GM03348 (cell line): ENCODE measurements at regions not wholly inside any gene's neighbourhood (a gene's known extent, or its start where the extent isn't known, plus 50 kb on each side); places are given as distances from the start of the nearest gene placed in this dataset.
A peak's percentile ranks its signal among the peaks of the same experiment; 100 is the strongest.

Source experiments
- DNase-seq: peaks from one replicate; pipeline ENCODE4 v3.0.0; 2012; ENCODE audit warnings: low spot score

DNA sequence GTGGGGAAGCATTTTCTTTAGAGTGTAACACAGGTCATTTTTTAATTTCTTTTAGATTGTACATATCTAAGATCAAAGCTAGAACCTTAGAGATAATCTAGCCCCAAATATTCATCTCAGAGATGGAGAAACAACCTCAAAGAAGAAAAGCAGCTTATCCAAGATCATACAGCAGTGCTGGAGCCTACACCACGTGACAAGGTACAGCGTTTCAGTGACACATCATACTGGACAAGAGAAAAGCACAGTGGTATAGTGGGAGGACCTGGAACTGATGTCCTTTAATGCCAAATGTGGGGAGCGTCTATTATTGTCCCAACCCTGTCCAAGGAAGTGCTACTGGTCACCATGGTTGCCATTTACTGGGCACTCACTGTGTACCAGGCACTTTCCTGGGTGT, 445.8 kb downstream of the RPS24 start:
- DNase-seq: no peak

DNA sequence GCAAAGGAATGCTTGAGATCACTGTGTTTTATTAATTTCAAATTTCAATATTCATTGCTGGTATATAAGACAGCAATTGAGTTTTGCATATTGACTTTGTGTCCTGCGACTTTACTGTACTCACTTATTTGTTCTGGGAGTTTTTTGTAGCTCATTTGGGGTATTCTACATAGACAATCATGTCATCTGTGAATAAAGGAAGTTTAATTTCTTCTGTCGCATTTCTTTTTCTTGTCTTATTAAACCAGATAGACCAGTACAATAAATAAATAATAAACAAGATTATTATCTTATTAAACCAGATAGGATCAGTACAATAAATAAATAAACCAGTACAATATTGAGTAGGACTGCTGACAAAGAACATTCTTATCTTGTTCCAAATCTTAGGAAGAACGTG, 448.2 kb downstream of the RPS24 start:
- DNase-seq: no peak

DNA sequence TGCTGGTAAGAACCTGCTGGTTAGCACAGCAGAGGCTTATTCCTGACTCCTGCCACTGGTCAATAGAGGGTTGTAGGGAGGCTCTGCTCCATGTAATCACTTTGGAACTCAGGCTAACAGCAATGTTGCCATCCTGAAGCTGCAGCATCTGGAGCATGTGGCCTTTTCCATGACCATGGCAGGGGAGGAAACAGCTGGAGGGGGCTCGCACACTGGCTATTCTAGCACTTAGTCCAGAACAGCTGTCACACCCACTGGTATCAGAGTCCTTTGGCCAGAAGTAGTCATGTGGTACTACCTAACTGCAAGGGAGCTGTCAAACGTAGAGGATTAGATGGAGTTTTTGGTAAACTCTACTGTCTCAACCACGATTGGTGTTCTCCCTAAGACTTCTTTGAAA, 450.0 kb downstream of the RPS24 start:
- no peak for DNase-seq

DNA sequence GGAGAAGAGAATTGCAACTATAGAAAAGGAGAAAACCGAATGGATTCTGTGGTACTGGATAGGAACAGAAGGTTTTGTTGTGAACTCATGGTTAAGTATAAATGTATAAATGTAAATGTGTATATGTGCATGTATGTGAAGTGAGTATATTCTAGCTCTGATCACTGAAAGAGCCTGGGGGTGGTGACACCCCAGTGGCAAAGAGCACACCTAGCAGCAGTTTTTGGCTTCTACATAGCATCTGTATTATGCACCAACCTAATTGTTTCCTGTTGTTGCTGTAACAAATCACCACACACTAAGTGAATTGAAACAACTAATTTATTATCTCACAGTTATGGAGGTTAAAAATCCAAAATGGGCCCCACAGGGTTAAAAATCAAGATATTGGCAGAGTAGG, 455.4 kb downstream of the RPS24 start:
- DNase-seq: no peak

DNA sequence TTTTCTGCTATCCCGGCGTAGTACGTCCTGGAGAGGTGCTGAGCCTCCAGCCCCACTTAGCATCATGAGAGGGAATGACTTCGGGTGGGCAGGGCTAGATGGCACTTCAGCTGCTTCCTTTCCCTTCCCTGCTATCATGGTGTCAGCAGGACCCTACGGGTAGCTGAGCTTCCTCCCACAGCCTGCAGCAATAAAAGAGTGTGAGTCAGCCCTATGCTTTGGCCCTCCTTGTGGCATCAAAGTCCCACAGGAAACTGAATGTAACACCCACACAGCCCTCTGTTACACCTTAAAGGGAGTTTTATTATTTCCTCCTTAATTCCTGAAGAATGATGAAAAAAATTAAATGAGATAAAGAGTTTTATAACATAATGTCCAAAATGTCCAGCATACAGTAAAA, 458.1 kb downstream of the RPS24 start:
- DNase-seq: no peak

DNA sequence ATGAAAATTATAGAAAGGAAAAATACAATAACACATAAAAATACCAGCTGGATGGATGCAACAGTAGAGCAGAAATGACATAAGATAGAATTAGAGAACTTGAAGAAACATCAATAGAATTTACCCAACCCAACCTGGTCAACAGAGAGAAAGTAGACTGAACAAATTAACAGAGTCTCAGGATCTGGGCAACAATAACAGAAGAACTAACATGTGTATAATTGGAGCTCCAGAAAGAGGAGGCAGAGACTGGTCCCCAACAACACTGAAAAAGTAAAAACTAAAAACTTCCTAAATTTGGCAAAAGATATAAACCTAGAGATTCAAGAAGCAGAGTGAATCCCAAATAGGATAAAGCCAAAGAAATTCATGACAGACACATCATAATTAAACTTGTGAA, 458.8 kb downstream of the RPS24 start:
- DNase-seq: no peak

DNA sequence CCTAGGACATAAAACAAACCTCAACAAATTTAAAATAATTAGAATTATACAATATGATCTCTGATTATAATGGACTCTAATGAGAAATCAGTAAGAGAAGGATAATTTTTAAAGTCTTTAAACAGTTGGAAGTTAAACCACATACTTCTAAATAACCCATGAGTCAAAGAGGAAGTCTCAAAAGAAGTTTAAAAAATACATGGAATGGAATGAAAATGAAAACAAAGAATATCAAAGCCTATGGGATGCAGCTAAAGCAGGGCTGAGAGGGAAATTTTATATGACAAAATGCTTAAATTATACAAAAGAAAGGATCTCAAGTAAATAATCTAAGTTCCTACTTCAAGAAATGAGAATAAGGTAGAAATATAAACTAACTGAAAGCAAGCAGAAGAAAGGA, 460.5 kb downstream of the RPS24 start:
- DNase-seq: no peak

DNA sequence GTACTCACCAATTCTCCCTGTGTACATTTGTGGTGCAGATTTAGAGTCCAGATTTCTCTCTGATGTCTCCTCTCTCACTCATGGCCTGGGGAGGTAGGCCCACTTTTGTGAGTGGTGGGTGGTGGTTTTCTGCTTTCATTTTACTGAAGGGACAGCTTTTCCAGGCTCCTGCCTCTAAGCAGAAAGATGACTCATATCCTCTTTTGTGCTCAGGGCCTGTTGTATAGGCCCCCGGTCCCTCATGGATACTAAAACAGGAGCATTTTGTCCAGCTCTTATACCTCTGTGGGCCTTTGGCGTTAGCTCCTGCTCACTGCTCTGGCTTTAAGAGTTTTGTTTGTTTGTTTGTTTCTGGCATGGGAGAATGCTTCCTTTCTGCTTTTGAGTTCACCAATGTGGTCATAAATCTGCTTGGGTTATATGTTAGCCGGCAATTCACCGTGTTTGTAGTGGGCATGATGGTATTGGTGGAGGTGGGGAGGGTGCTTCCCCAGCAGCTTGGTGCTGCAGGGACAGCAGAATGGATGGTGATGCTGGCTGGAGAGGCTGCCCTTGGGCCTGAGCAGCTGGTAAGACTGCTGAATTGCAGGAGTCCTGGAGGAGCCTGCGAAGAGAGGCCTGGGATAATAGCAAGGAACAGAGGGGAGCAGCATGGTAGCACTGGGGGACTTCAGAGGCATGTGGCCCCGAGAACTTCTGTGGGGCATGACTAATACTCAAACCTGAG, 468.7 kb downstream of the RPS24 start:
- peak; percentile 50 for DNase-seq

DNA sequence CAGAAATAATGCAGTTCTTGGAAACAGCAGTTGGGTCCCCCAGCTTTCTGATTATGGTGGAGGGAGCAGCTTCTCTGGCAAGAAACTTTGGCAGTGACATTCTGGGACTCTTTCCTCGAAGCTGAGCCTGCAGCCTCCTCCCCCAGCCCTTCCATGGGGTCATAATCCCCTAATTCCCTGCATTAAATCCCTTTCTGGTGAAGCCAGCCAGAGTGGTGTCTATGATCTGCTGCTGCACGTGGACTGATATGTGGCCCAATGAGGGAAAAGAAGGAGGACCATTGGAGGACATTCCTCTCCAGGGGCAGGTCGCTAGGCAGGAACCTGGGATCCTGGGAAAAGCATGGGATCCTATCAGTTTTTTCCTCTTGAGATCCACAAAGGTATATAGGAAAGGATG, 470.5 kb downstream of the RPS24 start:
- no peak for DNase-seq

DNA sequence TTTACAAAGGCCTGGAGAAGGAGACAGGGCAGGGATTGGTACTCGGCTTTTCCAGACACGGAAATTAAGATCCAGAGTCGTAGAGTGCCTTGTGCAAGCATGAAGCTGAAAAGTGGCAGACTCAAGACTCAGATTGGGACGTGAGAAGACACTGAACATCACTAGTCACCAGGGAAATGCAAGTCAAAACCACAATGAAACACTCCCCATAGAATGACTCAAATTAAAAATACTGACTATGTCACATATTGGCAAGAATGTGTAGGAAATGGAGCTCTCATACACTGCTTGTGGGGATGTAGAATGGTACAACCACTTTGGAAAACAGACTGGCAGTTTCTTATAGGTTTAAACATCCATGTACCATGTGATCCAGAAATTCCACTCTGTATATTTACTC, 472.0 kb downstream of the RPS24 start:
- DNase-seq: no peak

DNA sequence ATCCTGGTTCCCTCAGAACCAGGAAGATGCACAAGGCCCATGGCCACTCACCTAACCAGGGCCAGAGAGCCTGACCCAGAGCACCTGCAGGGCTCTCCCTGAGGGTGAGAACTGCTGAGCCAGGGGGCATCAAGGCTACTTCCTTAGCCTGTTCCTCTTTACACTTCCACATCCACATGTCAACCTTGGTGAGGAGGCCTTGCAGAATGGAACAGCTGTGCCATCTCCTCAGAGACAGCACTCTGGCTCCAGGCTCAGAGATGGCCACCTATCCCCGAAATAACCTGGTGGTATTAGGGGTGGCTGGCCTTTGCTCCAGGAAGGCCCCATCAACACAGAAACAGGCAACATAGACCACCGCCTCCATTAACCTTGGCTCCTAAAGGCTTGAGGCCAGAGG, 473.0 kb downstream of the RPS24 start:
- DNase-seq: no peak

DNA sequence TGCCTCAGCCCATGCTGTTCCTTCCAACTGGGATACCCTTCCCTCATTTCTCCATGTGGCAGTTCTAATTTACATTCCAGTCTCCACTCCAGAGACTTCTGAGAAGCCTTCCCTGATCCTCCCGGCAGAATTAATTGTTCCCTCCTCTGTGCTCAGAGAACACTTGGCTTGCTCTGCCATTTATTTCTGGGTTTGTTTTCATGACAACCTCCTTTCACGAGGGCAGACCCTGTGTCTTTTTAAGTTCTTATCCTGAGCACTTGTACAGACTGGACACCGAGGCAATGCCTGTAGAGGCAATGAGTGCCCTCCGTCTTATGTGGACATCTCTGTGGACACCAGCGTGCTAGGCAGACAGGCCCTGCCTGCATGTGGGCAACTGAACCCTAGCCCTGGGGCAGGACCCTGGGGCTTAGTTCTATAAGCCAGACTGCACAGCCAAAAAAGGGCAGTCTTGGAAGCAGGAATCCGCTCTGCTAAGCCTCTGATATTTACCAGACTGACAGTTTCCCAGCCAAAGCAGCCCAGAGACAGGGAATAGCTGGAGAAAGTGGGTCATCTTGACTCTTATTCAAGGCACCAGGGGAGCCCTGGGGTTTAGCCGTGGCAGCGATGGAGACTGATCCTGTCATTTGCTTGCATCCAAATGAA, 474.0 kb downstream of the RPS24 start:
- no peak for DNase-seq

DNA sequence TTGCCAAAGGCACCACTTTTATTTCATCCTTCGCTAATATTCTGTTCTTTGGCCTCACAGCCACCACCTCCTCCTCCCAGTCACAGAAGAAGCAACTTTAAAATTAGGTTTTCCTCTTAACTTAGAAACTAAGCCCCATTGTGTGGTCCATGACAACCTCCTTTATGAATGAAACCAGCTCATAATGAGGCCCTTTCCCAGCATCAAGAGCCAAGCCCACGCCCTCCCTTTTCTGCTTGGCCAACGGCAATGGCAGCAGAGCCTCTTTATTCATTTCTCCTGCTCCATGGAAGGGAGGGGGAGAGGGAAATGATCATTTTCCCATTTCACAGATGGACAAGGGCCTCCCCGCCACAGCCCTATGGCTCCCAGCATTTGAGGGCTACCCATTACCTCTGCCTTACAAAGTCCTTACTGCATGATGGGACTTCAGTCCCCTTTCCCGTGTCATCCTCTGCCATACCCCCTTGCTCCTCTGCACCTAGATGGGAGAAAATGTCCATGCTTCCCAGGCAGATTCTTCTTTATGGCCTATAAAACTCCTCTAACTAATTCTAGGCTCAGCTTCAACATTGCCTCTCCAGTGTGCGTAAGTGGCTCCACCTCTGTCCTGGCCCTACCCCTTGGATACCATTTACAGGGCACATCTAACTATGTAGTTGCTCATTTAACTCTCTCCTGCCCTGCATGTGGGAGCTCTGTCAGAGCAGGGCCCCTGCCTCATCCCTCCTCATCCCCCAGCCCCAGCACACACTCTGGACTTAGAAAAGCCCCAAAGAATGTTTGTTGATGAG, 475.5 kb downstream of the RPS24 start:
- DNase-seq: no peak

DNA sequence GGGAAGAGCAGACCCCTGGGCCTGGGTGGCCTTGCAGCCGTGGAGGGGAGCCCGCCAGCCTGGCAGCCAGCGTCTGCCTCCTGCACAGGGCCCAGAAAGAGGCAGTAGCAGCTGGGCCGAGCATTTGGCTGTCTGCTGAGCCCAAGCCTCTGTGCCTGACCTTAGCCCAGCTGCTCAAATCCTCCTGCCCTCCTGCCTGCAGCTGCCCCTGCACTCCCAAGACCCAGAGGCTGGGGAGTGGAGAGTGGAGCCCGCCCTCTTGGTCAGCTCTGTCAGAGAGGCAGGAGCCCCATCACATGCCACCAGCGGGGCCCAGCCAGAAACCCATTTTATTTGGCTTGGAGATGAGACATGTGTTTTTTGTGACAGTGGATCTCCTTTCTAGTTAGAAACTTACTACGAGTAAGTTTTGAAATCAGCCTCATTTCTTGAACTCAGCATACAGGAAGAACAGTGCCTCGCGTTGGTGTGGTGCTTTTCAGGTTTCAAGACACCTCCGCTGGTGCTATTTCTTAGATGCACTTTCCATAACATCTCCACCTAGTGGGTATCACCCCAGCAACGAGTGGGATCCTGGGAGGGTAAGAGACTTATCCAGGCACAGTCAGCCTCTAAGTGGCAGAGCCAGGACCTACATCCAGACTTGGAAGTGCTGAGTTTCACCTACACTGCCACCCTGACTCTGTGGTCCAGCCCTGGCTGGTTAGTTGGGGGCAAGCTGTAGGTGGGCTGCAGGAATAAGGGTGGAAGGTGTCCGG, 477.1 kb downstream of the RPS24 start:
- peak; percentile 16 for DNase-seq

DNA sequence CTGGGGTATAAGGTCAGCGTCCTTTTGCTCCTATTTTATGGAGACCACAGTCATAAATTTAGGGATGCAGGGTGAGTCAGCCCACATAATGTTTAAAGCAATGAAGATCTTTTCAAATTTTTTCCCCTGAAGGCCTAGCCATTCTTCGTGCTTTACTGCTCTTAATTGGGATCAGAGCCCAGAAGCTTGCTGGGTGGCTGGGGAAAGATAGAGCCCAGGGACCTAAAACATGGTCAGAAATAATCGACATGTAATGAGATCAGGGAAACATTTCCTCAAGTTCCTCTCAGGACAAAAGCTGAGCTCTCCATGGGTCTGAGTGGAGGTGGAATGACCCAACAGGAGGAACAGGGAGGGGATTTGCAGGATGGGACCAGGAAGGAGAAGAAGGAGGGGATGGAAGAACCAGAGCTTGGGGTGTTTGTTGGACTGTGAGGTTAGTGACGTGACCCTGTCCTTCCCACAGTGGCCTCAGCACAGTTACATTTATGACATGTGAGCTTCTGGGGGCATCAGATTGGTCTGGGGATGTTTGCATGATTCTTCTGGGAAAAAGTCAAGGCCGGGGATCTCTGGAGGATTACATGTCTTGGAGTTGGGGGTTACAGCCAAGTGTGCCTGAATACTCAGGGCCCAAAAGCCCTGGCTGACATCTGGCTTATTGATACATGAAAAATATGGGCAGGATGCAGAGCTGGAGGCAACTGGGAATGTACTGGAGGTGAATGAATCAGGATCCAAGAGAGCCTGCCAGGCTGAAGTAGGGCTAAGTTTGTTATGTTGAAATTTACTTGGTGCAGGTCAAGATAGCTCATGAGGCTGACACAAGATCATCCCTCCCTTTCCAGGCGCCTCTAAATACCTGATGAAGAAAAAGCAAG, 477.9 kb downstream of the RPS24 start:
- DNase-seq: peak; percentile 35

DNA sequence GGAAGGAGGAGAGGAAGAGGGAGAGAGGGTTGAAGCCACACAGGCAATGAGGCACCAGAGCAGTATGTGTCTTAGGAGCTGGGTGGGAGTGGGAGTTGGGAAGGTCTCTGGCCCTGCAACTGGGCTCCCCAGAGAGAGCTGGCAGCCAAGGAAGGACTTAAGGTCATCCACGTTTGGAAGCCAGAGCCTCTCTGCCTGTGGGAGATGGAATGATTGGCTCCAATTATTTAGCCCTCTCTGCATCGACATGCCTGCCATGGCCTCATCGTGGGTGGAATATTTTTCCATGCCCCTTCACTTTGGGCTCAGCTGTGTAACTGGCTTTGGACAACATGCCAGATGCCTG, 478.5 kb downstream of the RPS24 start:
- no peak for DNase-seq

DNA sequence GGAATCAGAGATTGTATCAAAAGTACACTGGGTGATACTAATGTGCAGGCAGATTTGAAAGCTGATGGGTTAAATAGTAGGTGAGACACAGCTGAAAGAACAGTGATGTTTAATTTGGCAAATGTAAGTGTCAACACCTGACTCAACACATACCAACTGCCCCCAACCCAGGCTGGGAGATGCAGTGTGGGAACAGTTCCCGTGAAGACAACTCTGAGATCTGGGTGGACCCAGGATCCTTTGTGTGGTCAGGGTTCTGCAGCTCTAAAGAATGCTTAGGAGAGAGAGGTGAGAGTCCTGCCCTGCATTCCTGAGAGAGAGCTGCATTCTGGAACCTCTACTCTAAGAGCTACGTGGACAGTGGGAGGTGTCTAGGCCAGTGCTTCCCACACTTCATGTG, 479.7 kb downstream of the RPS24 start:
- DNase-seq: no peak

DNA sequence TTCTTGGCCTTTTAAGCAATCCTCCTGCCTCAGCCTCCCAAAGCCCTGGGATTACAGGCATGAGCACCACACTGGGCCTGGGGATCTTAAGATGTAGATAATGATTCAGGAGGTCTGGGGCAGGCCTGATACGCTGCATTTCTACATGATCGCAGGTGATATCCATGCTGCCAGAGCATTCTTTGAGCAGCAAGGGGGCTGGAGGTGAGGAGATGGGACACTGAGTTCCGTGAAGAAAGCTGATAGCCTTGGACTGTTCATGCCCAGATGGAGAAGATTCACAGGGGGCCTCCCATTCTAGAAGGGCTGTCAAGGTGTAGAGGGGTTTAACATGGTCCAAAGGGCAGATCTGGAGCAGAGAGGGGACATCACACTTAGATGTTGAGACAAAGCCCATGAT, 480.3 kb downstream of the RPS24 start:
- no peak for DNase-seq

DNA sequence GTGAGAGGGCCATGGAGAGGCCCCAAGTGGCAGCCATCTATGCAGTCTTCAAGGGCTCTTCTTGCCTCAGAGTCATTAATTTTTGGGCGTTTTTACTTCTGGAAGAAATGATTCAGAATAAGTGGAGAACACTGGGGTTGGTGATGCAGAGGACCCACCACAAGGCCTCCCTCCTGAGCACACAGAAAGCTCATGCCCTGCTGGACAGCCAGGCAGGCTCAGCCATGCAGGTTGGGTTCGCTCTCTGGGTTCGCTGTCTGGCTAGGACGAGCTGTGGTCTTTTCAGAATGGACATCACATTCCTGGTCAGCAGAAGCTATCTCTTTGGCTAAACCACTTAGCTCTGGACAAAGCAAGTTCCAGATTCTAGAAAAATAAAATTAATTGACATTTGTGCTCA, 480.8 kb downstream of the RPS24 start:
- no peak for DNase-seq

DNA sequence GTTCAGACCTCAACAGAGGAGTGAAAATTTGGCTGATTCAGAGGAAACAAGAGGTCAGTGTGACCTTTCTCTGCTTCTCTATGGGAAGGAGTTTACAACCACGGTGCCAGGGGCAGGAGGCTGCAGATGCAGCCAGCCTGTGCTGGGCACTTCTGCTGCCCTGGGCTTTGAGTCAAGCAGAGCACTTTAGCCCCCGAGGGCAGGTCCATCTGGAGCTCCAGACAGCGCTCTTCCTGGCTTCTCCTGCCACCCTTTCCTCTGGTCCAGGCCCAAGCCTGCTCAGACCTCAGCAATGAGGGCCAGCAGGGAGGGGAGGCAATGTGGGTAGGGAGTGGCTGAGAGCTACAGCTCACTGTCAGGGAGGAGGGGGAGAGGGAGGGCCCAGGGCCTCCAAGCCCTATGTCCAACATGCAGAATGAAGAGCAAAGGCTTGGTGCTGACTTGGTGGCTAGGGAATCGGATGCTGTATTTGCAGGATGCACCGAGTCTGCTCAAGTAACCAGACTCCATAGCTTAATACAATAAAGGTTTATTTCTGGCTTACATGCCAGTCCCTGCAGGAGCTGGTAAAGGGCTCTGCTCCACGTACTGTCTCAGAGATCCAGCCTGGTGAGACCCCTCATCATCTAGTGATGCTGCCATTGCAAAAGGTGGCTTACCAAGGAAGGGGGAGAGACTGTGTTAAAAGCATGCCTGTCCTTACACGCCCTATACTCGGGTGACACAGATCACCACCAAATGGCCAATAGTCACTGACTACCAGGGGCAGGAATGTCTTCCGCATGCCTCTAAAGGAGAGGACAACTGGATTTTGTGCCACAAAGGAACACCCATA, 481.6 kb downstream of the RPS24 start:
- peak; percentile 60 for DNase-seq

DNA sequence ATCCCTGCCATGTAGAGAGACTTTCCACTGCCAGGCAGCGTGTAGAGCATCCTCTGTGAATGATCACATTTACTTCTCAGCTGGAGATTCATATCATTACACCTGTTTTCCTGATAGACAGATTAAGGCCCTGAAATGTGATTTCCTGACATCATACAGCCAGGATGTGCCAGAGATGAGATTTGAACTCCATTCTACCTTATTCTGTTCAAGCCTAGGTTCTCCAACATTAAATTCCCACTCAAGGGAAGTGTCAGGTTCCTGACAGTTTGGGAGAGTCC, 482.1 kb downstream of the RPS24 start:
- no peak for DNase-seq
